H1 (cell line): ENCODE measurements at regions not wholly inside any gene's neighbourhood (a gene's known extent, or its start where the extent isn't known, plus 50 kb on each side); places are given as distances from the start of the nearest gene placed in this dataset.

ENCODE experiments used
- CTCF ChIA-PET: fragments of 300-600 bp; sonication (Branson Sonifier 250); formaldehyde crosslinking; loops from one replicate; lab custom pipeline; 2021; ENCODE audit not compliant: partially characterized antibody; lab: Charles Lee
- POLR2A ChIA-PET: fragments of 300-600 bp; sonication (Branson Sonifier 250); formaldehyde crosslinking; loops from one replicate; lab custom pipeline; 2021; ENCODE audit warnings: inconsistent platforms; ENCODE audit not compliant: partially characterized antibody; lab: Charles Lee
- DNase-seq, 2 experiments: peaks; one replicate each; pipeline versions ENCODE4 v3.0.0 to v3.0.0-alpha.2; 2010 to 2022; ENCODE audit warnings: low spot score in 2 of 2, low read depth in 1 of 2, mixed read lengths in 1 of 2
- FAIRE-seq: peaks from 2 replicates; lab custom pipeline; 2011; peaks lifted over from hg19 to GRCh38; lab: Jason Lieb, UNC
- H2AFZ ChIP-seq: 2 replicates; pipeline ENCODE4 v1.8.1; 2012; ENCODE audit warnings: low read length, inconsistent platforms
- H2AK5ac ChIP-seq: 2 replicates; pipeline ENCODE4 v1.6.1; 2013; ENCODE audit warnings: low read depth, low read length
- H2BK120ac ChIP-seq: replicated peaks from 2 replicates; pipeline ENCODE3; 2013; ENCODE audit warnings: low read depth, low read length, inconsistent platforms
- H2BK12ac ChIP-seq: 2 replicates; pipeline ENCODE4 v1.6.1; 2013; ENCODE audit warnings: low read depth, low read length
- H2BK15ac ChIP-seq: 2 replicates; pipeline ENCODE4 v1.6.1; 2013; ENCODE audit warnings: low read length
- H2BK20ac ChIP-seq: 2 replicates; pipeline ENCODE4 v1.6.1; 2013; ENCODE audit warnings: low read length
- H2BK5ac ChIP-seq: 2 replicates; pipeline ENCODE4 v1.6.1; 2013; ENCODE audit warnings: low read depth, low read length
- H3K14ac ChIP-seq: 2 replicates; pipeline ENCODE4 v1.6.1; 2013; ENCODE audit warnings: inconsistent platforms; ENCODE audit not compliant: insufficient read length
- H3K18ac ChIP-seq: 2 replicates; pipeline ENCODE4 v1.6.1; 2013; ENCODE audit warnings: low read length; ENCODE audit errors: extremely low read depth
- H3K23ac ChIP-seq: 2 replicates; pipeline ENCODE4 v1.6.1; 2013; ENCODE audit warnings: inconsistent platforms; ENCODE audit not compliant: insufficient read length
- H3K23me2 ChIP-seq: 2 replicates; pipeline ENCODE4 v1.6.1; 2013; ENCODE audit warnings: low read depth, low read length
- H3K27ac ChIP-seq: 2 replicates; pipeline ENCODE4 v1.6.1; 2011; ENCODE audit warnings: low read depth, low read length, inconsistent platforms
- H3K27me3 ChIP-seq, 4 experiments: replicated peaks in 1 of 4; 1 replicate in 1 of 4; 2 replicates in 3 of 4; pipeline versions ENCODE4 v1.6.1 to v1.8.1; 2011 to 2013; ENCODE audit warnings: low read length in 3 of 4, mild to moderate bottlenecking in 3 of 4, inconsistent platforms in 2 of 4, mixed read lengths in 2 of 4, moderate library complexity in 1 of 4; ENCODE audit not compliant: control insufficient read depth in 3 of 4, insufficient read depth in 3 of 4; ENCODE audit errors: extremely low read depth in 1 of 4
- H3K36me3 ChIP-seq, 4 experiments: 2 replicates each; pipeline versions ENCODE4 v1.6.1 to v1.8.1; 2011 to 2013; ENCODE audit warnings: mild to moderate bottlenecking in 4 of 4, low read length in 3 of 4, moderate library complexity in 2 of 4, control low read depth in 1 of 4, inconsistent platforms in 1 of 4; ENCODE audit not compliant: insufficient read depth in 4 of 4, control insufficient read depth in 2 of 4
- H3K4ac ChIP-seq: replicated peaks from 2 replicates; pipeline ENCODE3; 2013; ENCODE audit warnings: low read length, low read depth, mixed read lengths, inconsistent platforms; ENCODE audit not compliant: insufficient read length
- H3K4me1 ChIP-seq, 4 experiments: replicated peaks in 1 of 4; 1 replicate in 1 of 4; 2 replicates in 3 of 4; pipeline versions ENCODE4 v1.6.1 to v1.8.1; 2011 to 2013; ENCODE audit warnings: low read length in 3 of 4, inconsistent platforms in 2 of 4, mixed read lengths in 1 of 4; ENCODE audit not compliant: insufficient read depth in 4 of 4, control insufficient read depth in 3 of 4
- H3K4me2 ChIP-seq, 2 experiments: 2 replicates each; pipeline versions ENCODE4 v1.6.1 to v1.8.1; 2011 to 2013; ENCODE audit warnings: low read depth in 2 of 2, low read length in 2 of 2, control low read depth in 1 of 2, inconsistent platforms in 1 of 2, mild to moderate bottlenecking in 1 of 2; ENCODE audit not compliant: insufficient read depth in 1 of 2
- H3K4me3 ChIP-seq, 4 experiments: fragments of 200-600, 300-600 bp in 1 of 4; sonication (generic), shearing (Covaris generic), sonication (Bioruptor Twin) in 1 of 4; 2 replicates each; pipeline versions ENCODE4 v1.5.1 to v1.8.1; 2011 to 2016; ENCODE audit warnings: low read length in 4 of 4, low read depth in 3 of 4, control low read depth in 2 of 4, inconsistent platforms in 2 of 4, mild to moderate bottlenecking in 2 of 4, mixed read lengths in 1 of 4, moderate library complexity in 1 of 4; ENCODE audit not compliant: insufficient read depth in 2 of 4; ENCODE audit errors: extremely low read depth in 1 of 4
- H3K56ac ChIP-seq: replicated peaks from 2 replicates; pipeline ENCODE3; 2013; ENCODE audit warnings: low read depth, mild to moderate bottlenecking, mixed read lengths, low read length, inconsistent platforms; ENCODE audit not compliant: insufficient read length
- H3K79me1 ChIP-seq: 2 replicates; pipeline ENCODE4 v1.6.1; 2013; ENCODE audit warnings: low read depth, low read length, control low read depth
- H3K79me2 ChIP-seq, 2 experiments: 2 replicates each; pipeline versions ENCODE4 v1.6.1 to v1.8.1; 2012 to 2013; ENCODE audit warnings: low read length in 2 of 2, mild to moderate bottlenecking in 2 of 2, inconsistent platforms in 1 of 2; ENCODE audit not compliant: insufficient read depth in 2 of 2, control insufficient read depth in 1 of 2
- H3K9ac ChIP-seq, 4 experiments: replicated peaks in 1 of 4; 1 replicate in 1 of 4; 2 replicates in 3 of 4; pipeline versions ENCODE4 v1.6.1 to v1.8.1; 2011 to 2013; ENCODE audit warnings: low read depth in 3 of 4, low read length in 3 of 4, control low read depth in 2 of 4, mild to moderate bottlenecking in 2 of 4, moderate library complexity in 2 of 4, inconsistent platforms in 1 of 4; ENCODE audit errors: extremely low read depth in 1 of 4
- H3K9me3 ChIP-seq, 2 experiments: 2 replicates each; pipeline versions ENCODE4 v1.6.1 to v1.8.1; 2012 to 2013; ENCODE audit warnings: mild to moderate bottlenecking in 2 of 2, moderate library complexity in 2 of 2, control low read depth in 1 of 2, inconsistent platforms in 1 of 2, low read depth in 1 of 2, low read length in 1 of 2, mixed read lengths in 1 of 2; ENCODE audit not compliant: insufficient read depth in 2 of 2
- H4K20me1 ChIP-seq, 2 experiments: replicated peaks in 1 of 2; 2 replicates each; pipeline versions ENCODE3 to v1.8.1; 2011 to 2013; ENCODE audit warnings: inconsistent platforms in 2 of 2, low read length in 2 of 2, mild to moderate bottlenecking in 1 of 2; ENCODE audit not compliant: insufficient read depth in 2 of 2, control insufficient read depth in 1 of 2
- H4K5ac ChIP-seq: 2 replicates; pipeline ENCODE4 v1.6.1; 2013; ENCODE audit warnings: low read length, low read depth, mixed read lengths, inconsistent platforms; ENCODE audit not compliant: insufficient read length
- H4K8ac ChIP-seq: 2 replicates; pipeline ENCODE4 v1.8.0; 2013; ENCODE audit warnings: mild to moderate bottlenecking, moderate library complexity, low read length, inconsistent platforms; ENCODE audit not compliant: insufficient read depth; ENCODE audit errors: extremely low read depth
- H4K91ac ChIP-seq: replicated peaks from 2 replicates; pipeline ENCODE3; 2013; ENCODE audit warnings: low read length, mixed read lengths, inconsistent platforms; ENCODE audit not compliant: insufficient read length
- BACH1 ChIP-seq: IDR thresholded peaks from 2 replicates; pipeline ENCODE4 v1.6.1; 2012; ENCODE audit warnings: low read length, improper control_type of control experiment
- CHD1 ChIP-seq: IDR thresholded peaks from 2 replicates; pipeline ENCODE4 v1.6.1; 2012; ENCODE audit warnings: low read depth, low read length, improper control_type of control experiment
- FOSL1 ChIP-seq: IDR thresholded peaks from 2 replicates; pipeline ENCODE4 v1.6.1; 2011; ENCODE audit warnings: mild to moderate bottlenecking, low read depth, low read length, moderate library complexity; ENCODE audit not compliant: insufficient read depth
- GTF2F1 ChIP-seq: IDR thresholded peaks from 2 replicates; pipeline ENCODE4 v1.6.1; 2012; ENCODE audit warnings: low read depth, low read length, improper control_type of control experiment, borderline replicate concordance
- KDM5A ChIP-seq: fragments of 200-600 bp; IDR thresholded peaks from 2 replicates; pipeline ENCODE4 v1.7.1; 2012; ENCODE audit warnings: mild to moderate bottlenecking, low read length, inconsistent platforms, mixed read lengths
- POLR2AphosphoS5 ChIP-seq: IDR thresholded peaks from 2 replicates; pipeline ENCODE4 v1.6.1; 2011; ENCODE audit warnings: low read depth, low read length
- RXRA ChIP-seq: IDR thresholded peaks from 2 replicates; pipeline ENCODE4 v1.6.1; 2011; ENCODE audit warnings: low read depth, mild to moderate bottlenecking, low read length, moderate library complexity; ENCODE audit not compliant: insufficient read depth
- SAP30 ChIP-seq: fragments of 300-600 bp; sonication (generic); IDR thresholded peaks from 2 replicates; pipeline ENCODE4 v1.7.1; 2012; ENCODE audit warnings: low read length, moderate library complexity, mild to moderate bottlenecking, inconsistent platforms; ENCODE audit not compliant: insufficient read depth, insufficient replicate concordance
- SIX5 ChIP-seq: IDR thresholded peaks from 2 replicates; pipeline ENCODE4 v1.6.1; 2011; ENCODE audit warnings: mild to moderate bottlenecking, low read depth, low read length
- SP4 ChIP-seq: IDR thresholded peaks from 2 replicates; pipeline ENCODE4 v1.6.1; 2012; ENCODE audit warnings: low read length, inconsistent platforms
- SRF ChIP-seq: IDR thresholded peaks from 2 replicates; pipeline ENCODE4 v1.6.1; 2011; ENCODE audit warnings: mild to moderate bottlenecking, low read depth, low read length, moderate library complexity
- TBP ChIP-seq: IDR thresholded peaks from 2 replicates; pipeline ENCODE4 v1.6.1; 2011; ENCODE audit warnings: low read depth, low read length, improper control_type of control experiment
- ZNF274 ChIP-seq: IDR thresholded peaks from 2 replicates; pipeline ENCODE4 v1.7.0; 2012; ENCODE audit warnings: low read length, borderline replicate concordance; ENCODE audit errors: extremely low read depth
- WGBS, 2 experiments: shearing (Covaris generic) in 1 of 2; methylation state at CpG; one replicate each; pipeline versions ENCODE4 v1.1.6 to v1.1.7; 2013 to 2015; ENCODE audit warnings: low lambda C conversion rate in 2 of 2, mixed read lengths in 2 of 2, inconsistent platforms in 1 of 2, low coverage in 1 of 2, missing lambda C conversion rate in 1 of 2; ENCODE audit not compliant: insufficient replicate concordance in 2 of 2, insufficient coverage in 1 of 2, insufficient read length in 1 of 2; ENCODE audit errors: extremely low coverage in 1 of 2, missing lambda C conversion rate in 1 of 2; 5-methylcytosine and 5-hydroxymethylcytosine counted together
- TF ChIP-seq, protein P1 (sequence below): IDR thresholded peaks from 2 replicates; pipeline ENCODE4 v1.6.1; 2011; ENCODE audit warnings: low read length, improper control_type of control experiment

DNA sequence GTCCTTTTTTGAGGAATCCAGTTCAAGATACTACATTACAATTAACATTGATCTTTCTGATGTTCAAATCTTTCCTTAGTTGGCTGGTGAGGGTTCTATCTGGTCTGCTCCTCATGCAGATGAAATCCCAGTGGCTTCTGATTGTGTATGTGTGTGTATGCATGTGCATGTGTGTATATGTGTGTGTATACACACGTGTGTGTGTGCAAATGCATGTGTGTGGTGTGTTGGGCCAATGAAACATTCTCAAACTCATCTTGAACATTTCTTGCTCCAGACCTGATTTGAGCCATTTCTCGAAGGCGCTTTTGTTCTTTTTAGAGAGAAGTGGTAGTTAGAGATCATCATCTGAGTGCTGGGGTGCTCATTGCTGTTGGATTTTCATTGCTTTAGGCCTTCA, 113.9 kb downstream of the GLRX3 start:
- DNase-seq (no peak), FAIRE-seq (no peak)
- no peak overlapping the region for H2BK12ac ChIP-seq
- no peak overlapping the region for H3K9ac ChIP-seq
- no peak overlapping the region for H3K23ac ChIP-seq
- H3K27ac ChIP-seq, result no peak overlapping the region
- no peaks in the 10 kb centered on the region for H3K36me3 ChIP-seq
- H2AK5ac ChIP-seq, result no peak overlapping the region
- H4K20me1 ChIP-seq, result no peaks in the 10 kb centered on the region
- no peak overlapping the region for H2BK20ac ChIP-seq
- H2BK5ac ChIP-seq, result no peak overlapping the region
- no peak overlapping the region for H3K14ac ChIP-seq
- no peaks in the 10 kb centered on the region for H3K27me3 ChIP-seq
- no peak overlapping the region for H3K4me2 ChIP-seq
- no peak overlapping the region for H3K56ac ChIP-seq
- no peak overlapping the region for H2BK15ac ChIP-seq
- 70% methylated on average over 3 of the region's 3 CpGs; no CpG with 5 or more reads in 1 of the 2 experiments for WGBS, 2 experiments
- no peak overlapping the region for H4K91ac ChIP-seq
- H3K79me2 ChIP-seq, result no peaks in the 10 kb centered on the region
- H3K18ac ChIP-seq, result no peak overlapping the region
- ChIA-PET POLR2A (no interaction called here), CTCF (interaction anchor here (1.0 kb wide), 1 partner anchor 8 kb away, joined by 3 read pairs; no protein-coding TSS in a partner anchor)
- H3K9me3 ChIP-seq, result peaks cover 5 to 8% of the 10 kb centered on the region in 2 experiments; a peak in 3 of 4 replicates
- no peaks in the 10 kb centered on the region; the same call in 1 of the 2 replicates for H3K23me2 ChIP-seq
- no peak overlapping the region for H2AFZ ChIP-seq
- no peaks in the 10 kb centered on the region for H3K79me1 ChIP-seq
- no peak overlapping the region for H2BK120ac ChIP-seq
- H4K8ac ChIP-seq, result no peak overlapping the region
- H4K5ac ChIP-seq, result no peak overlapping the region
- H3K4ac ChIP-seq, result no peak overlapping the region
- H3K4me1 ChIP-seq, result no peaks in the 10 kb centered on the region
- H3K4me3 ChIP-seq, result no peak overlapping the region
- no peak for TF ChIP-seq SIX5
- TF ChIP-seq CHD1, result no peak
- TF ChIP-seq ZNF274, result no peak
- TF ChIP-seq KDM5A, result no peak
- no peak for TF ChIP-seq TBP
- TF ChIP-seq, protein P1, sequence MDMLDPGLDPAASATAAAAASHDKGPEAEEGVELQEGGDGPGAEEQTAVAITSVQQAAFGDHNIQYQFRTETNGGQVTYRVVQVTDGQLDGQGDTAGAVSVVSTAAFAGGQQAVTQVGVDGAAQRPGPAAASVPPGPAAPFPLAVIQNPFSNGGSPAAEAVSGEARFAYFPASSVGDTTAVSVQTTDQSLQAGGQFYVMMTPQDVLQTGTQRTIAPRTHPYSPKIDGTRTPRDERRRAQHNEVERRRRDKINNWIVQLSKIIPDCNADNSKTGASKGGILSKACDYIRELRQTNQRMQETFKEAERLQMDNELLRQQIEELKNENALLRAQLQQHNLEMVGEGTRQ, result no peak
- no peak for TF ChIP-seq POLR2AphosphoS5
- TF ChIP-seq BACH1, result no peak
- no peak for TF ChIP-seq SP4
- TF ChIP-seq SRF, result no peak
- no peak for TF ChIP-seq FOSL1
- TF ChIP-seq RXRA, result no peak
- no peak for TF ChIP-seq GTF2F1
- no peak for TF ChIP-seq SAP30
